H1 (cell line): ENCODE measurements at regions not wholly inside any gene's neighbourhood (a gene's known extent, or its start where the extent isn't known, plus 50 kb on each side); places are given as distances from the start of the nearest gene placed in this dataset.

Experiments used
- CTCF ChIA-PET: fragments of 300-600 bp; sonication (Branson Sonifier 250); formaldehyde crosslinking; loops from one replicate; lab custom pipeline; 2021; ENCODE audit not compliant: partially characterized antibody; lab: Charles Lee
- POLR2A ChIA-PET: fragments of 300-600 bp; sonication (Branson Sonifier 250); formaldehyde crosslinking; loops from one replicate; lab custom pipeline; 2021; ENCODE audit warnings: inconsistent platforms; ENCODE audit not compliant: partially characterized antibody; lab: Charles Lee
- DNase-seq, 2 experiments: peaks; one replicate each; pipeline versions ENCODE4 v3.0.0 to v3.0.0-alpha.2; 2010 to 2022; ENCODE audit warnings: low spot score in 2 of 2, low read depth in 1 of 2, mixed read lengths in 1 of 2
- FAIRE-seq: peaks from 2 replicates; lab custom pipeline; 2011; peaks lifted over from hg19 to GRCh38; lab: Jason Lieb, UNC
- H2AFZ ChIP-seq: 2 replicates; pipeline ENCODE4 v1.8.1; 2012; ENCODE audit warnings: low read length, inconsistent platforms
- H2AK5ac ChIP-seq: 2 replicates; pipeline ENCODE4 v1.6.1; 2013; ENCODE audit warnings: low read depth, low read length
- H2BK120ac ChIP-seq: replicated peaks from 2 replicates; pipeline ENCODE3; 2013; ENCODE audit warnings: low read depth, low read length, inconsistent platforms
- H2BK12ac ChIP-seq: 2 replicates; pipeline ENCODE4 v1.6.1; 2013; ENCODE audit warnings: low read depth, low read length
- H2BK15ac ChIP-seq: 2 replicates; pipeline ENCODE4 v1.6.1; 2013; ENCODE audit warnings: low read length
- H2BK20ac ChIP-seq: 2 replicates; pipeline ENCODE4 v1.6.1; 2013; ENCODE audit warnings: low read length
- H2BK5ac ChIP-seq: 2 replicates; pipeline ENCODE4 v1.6.1; 2013; ENCODE audit warnings: low read depth, low read length
- H3K14ac ChIP-seq: 2 replicates; pipeline ENCODE4 v1.6.1; 2013; ENCODE audit warnings: inconsistent platforms; ENCODE audit not compliant: insufficient read length
- H3K18ac ChIP-seq: 2 replicates; pipeline ENCODE4 v1.6.1; 2013; ENCODE audit warnings: low read length; ENCODE audit errors: extremely low read depth
- H3K23ac ChIP-seq: 2 replicates; pipeline ENCODE4 v1.6.1; 2013; ENCODE audit warnings: inconsistent platforms; ENCODE audit not compliant: insufficient read length
- H3K23me2 ChIP-seq: 2 replicates; pipeline ENCODE4 v1.6.1; 2013; ENCODE audit warnings: low read depth, low read length
- H3K27ac ChIP-seq: 2 replicates; pipeline ENCODE4 v1.6.1; 2011; ENCODE audit warnings: low read depth, low read length, inconsistent platforms
- H3K27me3 ChIP-seq, 4 experiments: replicated peaks in 1 of 4; 1 replicate in 1 of 4; 2 replicates in 3 of 4; pipeline versions ENCODE4 v1.6.1 to v1.8.1; 2011 to 2013; ENCODE audit warnings: low read length in 3 of 4, mild to moderate bottlenecking in 3 of 4, inconsistent platforms in 2 of 4, mixed read lengths in 2 of 4, moderate library complexity in 1 of 4; ENCODE audit not compliant: control insufficient read depth in 3 of 4, insufficient read depth in 3 of 4; ENCODE audit errors: extremely low read depth in 1 of 4
- H3K36me3 ChIP-seq, 4 experiments: 2 replicates each; pipeline versions ENCODE4 v1.6.1 to v1.8.1; 2011 to 2013; ENCODE audit warnings: mild to moderate bottlenecking in 4 of 4, low read length in 3 of 4, moderate library complexity in 2 of 4, control low read depth in 1 of 4, inconsistent platforms in 1 of 4; ENCODE audit not compliant: insufficient read depth in 4 of 4, control insufficient read depth in 2 of 4
- H3K4ac ChIP-seq: replicated peaks from 2 replicates; pipeline ENCODE3; 2013; ENCODE audit warnings: low read length, low read depth, mixed read lengths, inconsistent platforms; ENCODE audit not compliant: insufficient read length
- H3K4me1 ChIP-seq, 4 experiments: replicated peaks in 1 of 4; 1 replicate in 1 of 4; 2 replicates in 3 of 4; pipeline versions ENCODE4 v1.6.1 to v1.8.1; 2011 to 2013; ENCODE audit warnings: low read length in 3 of 4, inconsistent platforms in 2 of 4, mixed read lengths in 1 of 4; ENCODE audit not compliant: insufficient read depth in 4 of 4, control insufficient read depth in 3 of 4
- H3K4me2 ChIP-seq, 2 experiments: 2 replicates each; pipeline versions ENCODE4 v1.6.1 to v1.8.1; 2011 to 2013; ENCODE audit warnings: low read depth in 2 of 2, low read length in 2 of 2, control low read depth in 1 of 2, inconsistent platforms in 1 of 2, mild to moderate bottlenecking in 1 of 2; ENCODE audit not compliant: insufficient read depth in 1 of 2
- H3K4me3 ChIP-seq, 4 experiments: fragments of 200-600, 300-600 bp in 1 of 4; sonication (generic), shearing (Covaris generic), sonication (Bioruptor Twin) in 1 of 4; 2 replicates each; pipeline versions ENCODE4 v1.5.1 to v1.8.1; 2011 to 2016; ENCODE audit warnings: low read length in 4 of 4, low read depth in 3 of 4, control low read depth in 2 of 4, inconsistent platforms in 2 of 4, mild to moderate bottlenecking in 2 of 4, mixed read lengths in 1 of 4, moderate library complexity in 1 of 4; ENCODE audit not compliant: insufficient read depth in 2 of 4; ENCODE audit errors: extremely low read depth in 1 of 4
- H3K56ac ChIP-seq: replicated peaks from 2 replicates; pipeline ENCODE3; 2013; ENCODE audit warnings: low read depth, mild to moderate bottlenecking, mixed read lengths, low read length, inconsistent platforms; ENCODE audit not compliant: insufficient read length
- H3K79me1 ChIP-seq: 2 replicates; pipeline ENCODE4 v1.6.1; 2013; ENCODE audit warnings: low read depth, low read length, control low read depth
- H3K79me2 ChIP-seq, 2 experiments: 2 replicates each; pipeline versions ENCODE4 v1.6.1 to v1.8.1; 2012 to 2013; ENCODE audit warnings: low read length in 2 of 2, mild to moderate bottlenecking in 2 of 2, inconsistent platforms in 1 of 2; ENCODE audit not compliant: insufficient read depth in 2 of 2, control insufficient read depth in 1 of 2
- H3K9ac ChIP-seq, 4 experiments: replicated peaks in 1 of 4; 1 replicate in 1 of 4; 2 replicates in 3 of 4; pipeline versions ENCODE4 v1.6.1 to v1.8.1; 2011 to 2013; ENCODE audit warnings: low read depth in 3 of 4, low read length in 3 of 4, control low read depth in 2 of 4, mild to moderate bottlenecking in 2 of 4, moderate library complexity in 2 of 4, inconsistent platforms in 1 of 4; ENCODE audit errors: extremely low read depth in 1 of 4
- H3K9me3 ChIP-seq, 2 experiments: 2 replicates each; pipeline versions ENCODE4 v1.6.1 to v1.8.1; 2012 to 2013; ENCODE audit warnings: mild to moderate bottlenecking in 2 of 2, moderate library complexity in 2 of 2, control low read depth in 1 of 2, inconsistent platforms in 1 of 2, low read depth in 1 of 2, low read length in 1 of 2, mixed read lengths in 1 of 2; ENCODE audit not compliant: insufficient read depth in 2 of 2
- H4K20me1 ChIP-seq, 2 experiments: replicated peaks in 1 of 2; 2 replicates each; pipeline versions ENCODE3 to v1.8.1; 2011 to 2013; ENCODE audit warnings: inconsistent platforms in 2 of 2, low read length in 2 of 2, mild to moderate bottlenecking in 1 of 2; ENCODE audit not compliant: insufficient read depth in 2 of 2, control insufficient read depth in 1 of 2
- H4K5ac ChIP-seq: 2 replicates; pipeline ENCODE4 v1.6.1; 2013; ENCODE audit warnings: low read length, low read depth, mixed read lengths, inconsistent platforms; ENCODE audit not compliant: insufficient read length
- H4K8ac ChIP-seq: 2 replicates; pipeline ENCODE4 v1.8.0; 2013; ENCODE audit warnings: mild to moderate bottlenecking, moderate library complexity, low read length, inconsistent platforms; ENCODE audit not compliant: insufficient read depth; ENCODE audit errors: extremely low read depth
- H4K91ac ChIP-seq: replicated peaks from 2 replicates; pipeline ENCODE3; 2013; ENCODE audit warnings: low read length, mixed read lengths, inconsistent platforms; ENCODE audit not compliant: insufficient read length
- CHD2 ChIP-seq: IDR thresholded peaks from 2 replicates; pipeline ENCODE4 v1.6.1; 2012; ENCODE audit warnings: low read length, improper control_type of control experiment
- EP300 ChIP-seq, 2 experiments: IDR thresholded peaks; 1 replicate in 1 of 2; 2 replicates in 1 of 2; pipeline ENCODE4 v1.6.1; 2011 to 2012; ENCODE audit warnings: low read depth in 2 of 2, low read length in 2 of 2, mild to moderate bottlenecking in 2 of 2, borderline replicate concordance in 1 of 2, inconsistent platforms in 1 of 2, moderate library complexity in 1 of 2
- EZH2 ChIP-seq: fragments of 200-600 bp; sonication (generic); IDR thresholded peaks from 2 replicates; pipeline ENCODE4 v1.7.1; 2012; ENCODE audit warnings: low read depth, mild to moderate bottlenecking, moderate library complexity, low read length, inconsistent platforms; ENCODE audit not compliant: severe bottlenecking
- GTF2F1 ChIP-seq: IDR thresholded peaks from 2 replicates; pipeline ENCODE4 v1.6.1; 2012; ENCODE audit warnings: low read depth, low read length, improper control_type of control experiment, borderline replicate concordance
- KDM5A ChIP-seq: fragments of 200-600 bp; IDR thresholded peaks from 2 replicates; pipeline ENCODE4 v1.7.1; 2012; ENCODE audit warnings: mild to moderate bottlenecking, low read length, inconsistent platforms, mixed read lengths
- NRF1 ChIP-seq: IDR thresholded peaks from 2 replicates; pipeline ENCODE4 v1.6.1; 2011; ENCODE audit warnings: mild to moderate bottlenecking, low read depth, low read length, improper control_type of control experiment
- PHF8 ChIP-seq: fragments of 200-600 bp; sonication (generic); conservative IDR thresholded peaks from 2 replicates; pipeline ENCODE4 v1.7.1; 2012; ENCODE audit warnings: low read depth, mild to moderate bottlenecking, inconsistent platforms, low read length, moderate library complexity
- RAD21 ChIP-seq, 2 experiments: IDR thresholded peaks in 1 of 2; conservative IDR thresholded peaks in 1 of 2; 2 replicates each; pipeline ENCODE4 v1.6.1; 2011; ENCODE audit warnings: low read depth in 2 of 2, low read length in 2 of 2, improper control_type of control experiment in 1 of 2, inconsistent platforms in 1 of 2, mild to moderate bottlenecking in 1 of 2, moderate library complexity in 1 of 2
- RNF2 ChIP-seq: fragments of 200-900, 300-1000 bp; sonication (generic); IDR thresholded peaks from 2 replicates; pipeline ENCODE4 v1.7.1; 2016; ENCODE audit warnings: borderline replicate concordance, low read depth, mild to moderate bottlenecking, antibody characterized with exemption, low read length; ENCODE audit not compliant: poor library complexity, severe bottlenecking; ENCODE audit errors: missing control alignments
- SP1 ChIP-seq: IDR thresholded peaks from 2 replicates; pipeline ENCODE4 v1.6.1; 2011; ENCODE audit warnings: low read depth, low read length
- SUZ12 ChIP-seq: fragments of 200-600 bp; sonication (generic); IDR thresholded peaks from 2 replicates; pipeline ENCODE4 v1.6.1; 2012; ENCODE audit warnings: mild to moderate bottlenecking, inconsistent platforms, low read length, moderate library complexity, mixed read lengths
- WGBS, 2 experiments: shearing (Covaris generic) in 1 of 2; methylation state at CpG; one replicate each; pipeline versions ENCODE4 v1.1.6 to v1.1.7; 2013 to 2015; ENCODE audit warnings: low lambda C conversion rate in 2 of 2, mixed read lengths in 2 of 2, inconsistent platforms in 1 of 2, low coverage in 1 of 2, missing lambda C conversion rate in 1 of 2; ENCODE audit not compliant: insufficient replicate concordance in 2 of 2, insufficient coverage in 1 of 2, insufficient read length in 1 of 2; ENCODE audit errors: extremely low coverage in 1 of 2, missing lambda C conversion rate in 1 of 2; 5-methylcytosine and 5-hydroxymethylcytosine counted together

DNA sequence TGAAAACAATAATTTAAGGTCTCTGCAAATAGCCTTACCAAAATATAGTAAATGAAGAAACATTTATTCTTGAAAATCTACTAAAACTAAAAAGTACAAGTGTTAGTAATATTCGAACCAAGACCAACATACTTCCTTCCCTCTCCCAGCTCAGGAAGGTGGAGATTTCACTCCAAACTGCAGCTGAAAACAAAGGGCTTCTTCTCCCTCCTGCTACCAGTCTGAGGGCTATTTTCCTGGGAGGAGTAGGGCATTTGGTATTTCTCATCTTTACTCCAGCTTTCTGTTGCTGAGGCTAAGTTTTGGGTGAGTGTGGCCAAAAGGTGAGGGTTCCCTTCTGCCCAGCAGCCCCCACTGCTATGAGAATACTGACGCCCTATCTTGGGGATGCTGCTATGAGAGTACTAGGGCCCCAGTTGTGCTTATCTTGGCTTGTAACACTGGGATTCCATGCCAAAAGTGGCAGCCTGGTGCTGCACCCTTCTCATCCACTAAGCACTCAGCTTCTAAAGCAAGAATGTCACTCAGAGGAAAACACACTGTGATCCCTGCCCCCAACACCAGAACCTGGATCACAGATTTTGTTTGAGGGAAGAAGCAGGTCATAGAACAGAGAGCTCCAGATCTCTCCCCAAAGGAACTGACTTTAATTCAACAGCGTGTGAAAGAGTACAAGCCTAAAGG is 130.7 kb upstream of the KLF7 start:
- peak overlapping the region; percentile 51; the same call in 1 of the 2 replicates for H3K18ac ChIP-seq
- peak overlapping the region; percentile 93; the same call in 1 of the 2 replicates for H2BK20ac ChIP-seq
- H2AK5ac ChIP-seq = no peak overlapping the region
- H3K23ac ChIP-seq = no peak overlapping the region
- H3K4me1 ChIP-seq = peaks cover 0 to 5% (median 2%) of the 10 kb centered on the region in 4 experiments; a peak in 4 of 7 replicates
- 0 out of 4 replicates have a peak overlapping the region, but pooled peaks of 1 of the 2 experiments have one; percentile 20 for H3K4me2 ChIP-seq
- H3K27me3 ChIP-seq = no peaks in the 10 kb centered on the region
- no peaks in the 10 kb centered on the region for H4K20me1 ChIP-seq
- 79% methylated on average over 3 of the region's 3 CpGs; no CpG with 5 or more reads in 1 of the 2 experiments for WGBS, 2 experiments
- H3K9me3 ChIP-seq = no peaks in the 10 kb centered on the region
- H3K36me3 ChIP-seq = no peaks in the 10 kb centered on the region
- H2BK120ac ChIP-seq = no peak overlapping the region
- H4K8ac ChIP-seq = no peak overlapping the region
- DNase-seq (no peak), FAIRE-seq (peak; percentile 55)
- H3K56ac ChIP-seq = no peak overlapping the region
- no peak overlapping the region for H2BK15ac ChIP-seq
- POLR2A ChIA-PET = interaction anchor here (1.5 kb wide), 1 partner anchor 11 kb away, joined by 4 read pairs; no protein-coding TSS in a partner anchor
- no peak overlapping the region for H3K4me3 ChIP-seq
- peak overlapping the region; percentile 83; the same call in 1 of the 2 replicates for H2BK12ac ChIP-seq
- H2BK5ac ChIP-seq = no peak overlapping the region
- no peak overlapping the region; a peak in 1 of 7 replicates for H3K9ac ChIP-seq
- H3K4ac ChIP-seq = no peak overlapping the region
- CTCF ChIA-PET = interaction anchor here (0.5 to 1.4 kb wide), 4 partner anchors 13 to 170 kb away, joined by 3 to 4 read pairs (median 3); no protein-coding TSS in a partner anchor
- H3K14ac ChIP-seq = no peak overlapping the region
- H4K91ac ChIP-seq = no peak overlapping the region
- H2AFZ ChIP-seq = peak overlapping the region; percentile 97
- H3K27ac ChIP-seq = no peak overlapping the region
- H4K5ac ChIP-seq = no peak overlapping the region
- no peaks in the 10 kb centered on the region for H3K23me2 ChIP-seq
- H3K79me1 ChIP-seq = no peaks in the 10 kb centered on the region
- no peaks in the 10 kb centered on the region for H3K79me2 ChIP-seq
- TF ChIP-seq NRF1 (no peak), PHF8 (no peak), EP300 (IDR thresholded peaks at IDR 0.05; ENCODE audit: borderline replicate concordance in 1 of 2, low read depth in 2 of 2, low read length in 2 of 2) (no peak), KDM5A (no peak), RNF2 (no peak), RAD21 (IDR thresholded peaks at IDR 0.05 in 1 of 2, conservative IDR thresholded peaks at IDR 0.05 in 1 of 2; ENCODE audit: low read depth in 2 of 2, low read length in 2 of 2) (no peak), SP1 (no peak), EZH2 (no peak), CHD2 (no peak), GTF2F1 (no peak), SUZ12 (no peak)
